Stimulated activated naive CD8-positive, alpha-beta T cell treated with anti-CD3 and anti-CD28 coated beads, Interleukin-15, amount 100 ng/mL, for 72 hours (primary cell): ENCODE measurements at regions not wholly inside any gene's neighbourhood (a gene's known extent, or its start where the extent isn't known, plus 50 kb on each side); places are given as distances from the start of the nearest gene placed in this dataset.

Experiments
- ATAC-seq: fragments of 150-1000 bp; cut with Tn5 transposase; 2 replicates; pipeline ENCODE4 v1.10.0; 2021; ENCODE audit warnings: mild to moderate bottlenecking, moderate library complexity
- DNase-seq, 2 donors: peaks; one replicate each; pipeline ENCODE4 v3.0.0; 2021 to 2022
- H3K27ac Mint-ChIP-seq, 2 donors: one replicate each; pipeline ENCODE4 v1.8.0; 2022; ENCODE audit warnings: mild to moderate bottlenecking in 2 of 2, mixed read lengths in 2 of 2, moderate library complexity in 2 of 2
- H3K27me3 Mint-ChIP-seq: one replicate; pipeline ENCODE4 v1.8.0; 2022; ENCODE audit warnings: mixed read lengths
- H3K4me1 Mint-ChIP-seq: one replicate; pipeline ENCODE4 v1.8.0; 2022; ENCODE audit warnings: mild to moderate bottlenecking, mixed read lengths
- H3K4me3 Mint-ChIP-seq, 2 donors: one replicate each; pipeline ENCODE4 v1.8.0; 2022; ENCODE audit warnings: mild to moderate bottlenecking in 2 of 2, mixed read lengths in 2 of 2, moderate library complexity in 1 of 2
- H3K9me3 Mint-ChIP-seq, 2 donors: one replicate each; pipeline ENCODE4 v1.8.0; 2022; ENCODE audit warnings: mixed read lengths in 2 of 2

GRCh38 chr19:16018106-16018755 is 58.1 kb upstream of the TPM4 start:
- no peak overlapping the region for H3K4me3 Mint-ChIP-seq
- H3K9me3 Mint-ChIP-seq = no peaks in the 10 kb centered on the region
- ATAC-seq (no peak), DNase-seq (no peak)
- H3K27me3 Mint-ChIP-seq = no peaks in the 10 kb centered on the region
- peak overlapping the region in 1 of 2 donors; percentile 68 for H3K27ac Mint-ChIP-seq
- H3K4me1 Mint-ChIP-seq = no peaks in the 10 kb centered on the region

DNA sequence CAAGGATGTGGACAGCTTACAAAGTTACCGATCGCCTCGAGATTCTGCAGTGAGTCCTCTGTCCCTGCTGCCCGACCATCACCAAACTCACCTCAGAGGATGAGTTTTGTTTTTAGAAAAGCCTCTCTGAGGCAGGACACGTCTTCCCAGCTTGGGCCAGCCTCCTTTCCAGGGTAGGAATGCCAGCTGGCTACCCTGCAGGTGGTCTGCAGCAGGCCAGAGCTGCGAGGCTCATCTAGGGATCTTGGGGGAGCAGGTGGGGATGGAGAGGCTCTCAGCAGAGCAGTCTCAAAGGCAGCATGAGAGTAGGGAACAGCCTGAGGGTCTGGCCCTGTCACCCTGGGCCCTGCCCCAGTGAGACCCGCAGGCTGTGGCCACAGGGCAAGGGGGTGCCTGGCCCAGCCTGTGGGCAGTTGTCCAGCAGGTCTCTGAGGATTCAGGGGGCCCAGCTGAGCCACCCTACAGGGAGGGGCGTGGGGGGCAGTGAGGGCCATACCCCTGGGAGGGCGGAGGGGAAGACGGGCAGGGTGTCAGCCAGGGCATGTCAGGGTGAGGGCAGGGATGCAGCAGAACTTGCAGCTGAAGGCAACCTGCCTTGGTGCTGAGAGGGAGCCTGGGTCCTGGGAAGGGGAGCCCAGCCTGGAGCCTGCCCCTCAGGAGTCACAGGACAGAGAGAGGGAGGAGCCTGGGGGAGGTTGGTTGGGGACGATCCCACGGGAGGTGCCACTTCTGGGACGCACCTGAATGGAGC is 57.3 kb upstream of the TPM4 start:
- Mint-ChIP-seq H3K9me3 (no peaks in the 10 kb centered on the region), H3K27me3 (no peaks in the 10 kb centered on the region), H3K4me1 (no peaks in the 10 kb centered on the region), H3K27ac (no peak overlapping the region), H3K4me3 (no peak overlapping the region)
- DNase-seq (no peak), ATAC-seq (peak; percentile 10)

- H3K27me3 Mint-ChIP-seq = no peaks in the 10 kb centered on the region
- DNase-seq (no peak), ATAC-seq (peak; percentile 21)
- no peaks in the 10 kb centered on the region for H3K4me1 Mint-ChIP-seq
- no peaks in the 10 kb centered on the region for H3K9me3 Mint-ChIP-seq
- peak overlapping the region in 1 of 2 donors; percentile 45 for H3K27ac Mint-ChIP-seq
- H3K4me3 Mint-ChIP-seq = no peak overlapping the region
These were observed 56.4 kb upstream of the TPM4 start for GRCh38 chr19:16019691-16020448.

- H3K9me3 Mint-ChIP-seq = no peaks in the 10 kb centered on the region
- H3K4me3 Mint-ChIP-seq = no peak overlapping the region
- no peak for DNase-seq
- H3K27ac Mint-ChIP-seq = no peak overlapping the region
- H3K4me1 Mint-ChIP-seq = peaks cover 1% of the 10 kb centered on the region
- no peaks in the 10 kb centered on the region for H3K27me3 Mint-ChIP-seq
- no peak for ATAC-seq
These were observed 54.5 kb upstream of the TPM4 start for GRCh38 chr19:16021796-16022195.

DNA sequence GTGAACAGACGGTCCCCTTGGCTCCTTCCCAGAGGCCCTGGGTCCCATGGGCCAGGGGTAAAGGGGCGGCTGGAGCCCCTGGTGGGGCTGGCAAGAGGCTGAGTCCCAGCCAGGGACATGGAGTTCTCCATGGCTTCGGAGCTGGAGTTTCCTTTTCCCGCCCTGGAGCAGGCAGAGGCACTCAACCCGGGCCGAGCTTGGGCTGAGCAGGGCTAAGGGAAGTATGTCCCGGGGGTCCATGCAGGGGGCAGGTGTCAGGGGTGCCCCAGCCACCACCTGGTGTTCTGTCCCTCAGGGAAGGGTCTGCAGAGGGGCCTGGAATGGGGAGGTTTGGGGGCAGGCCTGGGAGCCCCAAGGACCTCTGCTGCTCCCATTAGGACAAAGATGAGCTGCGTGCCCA is 54.0 kb upstream of the TPM4 start:
- ATAC-seq (no peak), DNase-seq (no peak)
- Mint-ChIP-seq H3K4me3 (no peak overlapping the region), H3K27me3 (no peaks in the 10 kb centered on the region), H3K27ac (peak overlapping the region in 1 of 2 donors; percentile 63), H3K9me3 (no peaks in the 10 kb centered on the region), H3K4me1 (peaks cover 6% of the 10 kb centered on the region)

- Mint-ChIP-seq H3K9me3 (no peaks in the 10 kb centered on the region), H3K27ac (peak overlapping the region; percentile 63 to 65), H3K27me3 (no peaks in the 10 kb centered on the region), H3K4me1 (peaks cover 10% of the 10 kb centered on the region), H3K4me3 (no peak overlapping the region)
- ATAC-seq (no peak), DNase-seq (no peak)
These were observed 53.6 kb upstream of the TPM4 start for GRCh38 chr19:16022681-16023080.

DNA sequence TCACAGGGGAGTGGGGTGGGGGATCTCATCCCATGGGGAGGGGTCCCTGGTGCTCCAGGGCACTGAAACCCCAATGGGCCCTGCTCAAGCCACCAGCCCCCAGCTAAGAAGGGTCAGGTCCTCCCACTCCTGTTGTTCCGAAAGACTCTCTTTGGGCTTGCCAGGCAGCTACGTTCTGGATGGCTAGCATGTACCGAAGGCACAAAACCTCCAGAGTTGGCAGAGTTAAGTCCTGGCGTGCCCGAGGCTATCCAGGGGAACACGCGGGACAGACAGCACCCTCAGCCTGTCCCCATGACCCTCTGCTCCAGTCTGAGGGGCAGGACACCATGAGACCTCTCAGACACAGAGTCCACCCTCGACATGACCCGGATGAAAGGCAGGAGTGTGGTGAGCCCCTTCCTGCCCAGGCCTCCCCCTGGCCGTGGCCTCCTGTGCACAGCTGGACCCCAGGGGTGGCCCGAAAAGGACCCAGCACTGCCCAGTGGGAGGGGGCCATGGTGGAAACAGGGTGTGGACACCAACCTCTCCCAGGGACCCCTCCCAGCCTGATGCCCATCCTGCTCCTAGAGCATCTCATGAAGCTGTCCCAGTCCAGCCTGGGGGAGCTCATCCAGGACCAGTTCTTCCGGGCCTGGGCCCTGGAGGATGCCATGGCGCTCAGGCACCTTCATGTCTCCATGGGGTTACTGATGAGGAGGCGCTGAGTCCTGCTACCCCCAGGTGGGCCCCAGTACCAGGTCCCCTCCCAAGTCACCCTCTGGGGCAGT is 53.0 kb upstream of the TPM4 start:
- Mint-ChIP-seq H3K9me3 (no peaks in the 10 kb centered on the region), H3K27me3 (no peaks in the 10 kb centered on the region), H3K27ac (no peak overlapping the region), H3K4me3 (no peak overlapping the region), H3K4me1 (peaks cover 11% of the 10 kb centered on the region)
- DNase-seq (no peak), ATAC-seq (no peak)

- no peaks in the 10 kb centered on the region for H3K27me3 Mint-ChIP-seq
These were observed 51.8 kb upstream of the TPM4 start for GRCh38 chr19:16024266-16025107.

DNA sequence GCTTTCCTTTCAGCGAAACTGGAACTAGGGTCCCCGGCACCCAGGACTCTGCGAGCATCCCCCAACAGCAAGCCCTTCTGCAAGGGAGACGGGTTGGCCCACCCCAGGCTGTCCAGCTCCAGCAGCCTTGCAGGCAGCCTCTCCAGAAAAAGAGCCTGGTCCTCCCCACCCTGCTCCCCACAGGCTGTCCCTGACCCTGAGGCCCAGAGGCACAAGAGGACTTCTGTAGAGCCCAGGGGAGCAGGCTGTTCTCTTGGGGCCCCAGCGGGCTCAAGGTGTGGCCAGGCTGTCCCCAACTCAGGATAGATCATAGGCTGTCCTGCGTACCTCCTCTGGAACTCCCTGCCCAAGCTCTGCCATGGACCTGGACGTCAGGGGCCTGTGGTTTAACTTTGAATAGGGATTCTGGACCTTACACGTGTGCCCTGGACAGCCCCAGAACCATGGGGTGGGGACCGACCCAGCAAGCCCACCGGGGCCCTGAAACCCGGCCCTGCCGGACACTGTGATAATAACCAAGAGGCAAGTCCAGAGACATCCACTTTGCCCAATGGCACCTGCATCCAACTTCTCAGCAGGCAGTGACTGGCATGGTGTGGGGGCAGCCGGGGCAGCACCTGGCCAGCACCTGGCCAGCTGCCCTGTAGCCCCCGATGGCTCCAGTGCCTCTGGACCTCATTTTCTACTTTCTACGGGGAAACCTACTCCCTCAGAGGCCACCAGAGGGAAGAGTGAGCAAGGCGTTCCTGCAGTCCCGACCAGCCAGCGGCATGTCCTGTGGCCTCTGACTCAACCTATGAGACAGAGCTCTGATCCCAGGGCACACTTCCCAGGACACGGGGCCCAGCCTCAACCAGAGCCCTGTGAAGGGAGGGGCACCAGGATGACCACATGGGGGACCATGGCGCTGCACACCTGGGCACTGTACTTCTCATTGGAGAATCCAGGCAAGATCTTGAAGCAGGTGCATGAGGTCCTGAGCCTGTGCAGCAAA is 50.9 kb upstream of the TPM4 start:
- Mint-ChIP-seq H3K9me3 (no peaks in the 10 kb centered on the region), H3K4me3 (no peak overlapping the region), H3K27ac (no peak overlapping the region), H3K4me1 (peaks cover 11% of the 10 kb centered on the region), H3K27me3 (no peaks in the 10 kb centered on the region)
- ATAC-seq (no peak), DNase-seq (no peak)

More at GRCh38 chr19:16024266-16025107, 51.8 kb upstream of the TPM4 start:
- no peak overlapping the region for H3K4me3 Mint-ChIP-seq
- DNase-seq (no peak), ATAC-seq (no peak)
- no peaks in the 10 kb centered on the region for H3K9me3 Mint-ChIP-seq
- H3K4me1 Mint-ChIP-seq = peaks cover 11% of the 10 kb centered on the region
- no peak overlapping the region for H3K27ac Mint-ChIP-seq

- DNase-seq = no peak
- no peaks in the 10 kb centered on the region for H3K27me3 Mint-ChIP-seq
- H3K4me1 Mint-ChIP-seq = peaks cover 11% of the 10 kb centered on the region
- ATAC-seq = no peak
- H3K9me3 Mint-ChIP-seq = no peaks in the 10 kb centered on the region
- H3K27ac Mint-ChIP-seq = no peak overlapping the region
- no peak overlapping the region for H3K4me3 Mint-ChIP-seq
These were observed 50.2 kb upstream of the TPM4 start for GRCh38 chr19:16026131-16026530.
